VCaP (cell line): ENCODE measurements at regions not wholly inside any gene's neighbourhood (a gene's known extent, or its start where the extent isn't known, plus 50 kb on each side); places are given as distances from the start of the nearest gene placed in this dataset.

Source experiments
- H3K27ac ChIP-seq: fragments of 450-650 bp; 2 replicates; pipeline ENCODE4 v1.5.1; 2017
- CTCF ChIP-seq: fragments of 450-650 bp; conservative IDR thresholded peaks from 2 replicates; pipeline ENCODE4 v1.5.1; 2017; ENCODE audit warnings: mild to moderate bottlenecking, moderate library complexity

GRCh38 chr18:72171596-72171995 lies 372.5 kb downstream of the CBLN2 start:
- no peak overlapping the region for H3K27ac ChIP-seq
- TF ChIP-seq CTCF = no peak

GRCh38 chr18:72161691-72162090 lies 382.5 kb downstream of the CBLN2 start:
- no peak for TF ChIP-seq CTCF
- no peak overlapping the region for H3K27ac ChIP-seq

GRCh38 chr18:72160510-72161445 lies 383.4 kb downstream of the CBLN2 start:
- H3K27ac ChIP-seq = no peak overlapping the region
- TF ChIP-seq CTCF = no peak

GRCh38 chr18:72155327-72155726 lies 388.8 kb downstream of the CBLN2 start:
- no peak overlapping the region for H3K27ac ChIP-seq
- TF ChIP-seq CTCF = no peak

GRCh38 chr18:72154926-72155325 lies 389.2 kb downstream of the CBLN2 start:
- no peak for TF ChIP-seq CTCF
- no peak overlapping the region for H3K27ac ChIP-seq

GRCh38 chr18:72152935-72153334 lies 391.2 kb downstream of the CBLN2 start:
- no peak overlapping the region for H3K27ac ChIP-seq
- no peak for TF ChIP-seq CTCF

GRCh38 chr18:72147830-72148229 lies 396.3 kb downstream of the CBLN2 start:
- TF ChIP-seq CTCF = no peak
- H3K27ac ChIP-seq = no peak overlapping the region
